ENCODE measurements at regions not wholly inside any gene's neighbourhood (a gene's known extent, or its start where the extent isn't known, plus 50 kb on each side); places are given as distances from the start of the nearest gene placed in this dataset.

DNA sequence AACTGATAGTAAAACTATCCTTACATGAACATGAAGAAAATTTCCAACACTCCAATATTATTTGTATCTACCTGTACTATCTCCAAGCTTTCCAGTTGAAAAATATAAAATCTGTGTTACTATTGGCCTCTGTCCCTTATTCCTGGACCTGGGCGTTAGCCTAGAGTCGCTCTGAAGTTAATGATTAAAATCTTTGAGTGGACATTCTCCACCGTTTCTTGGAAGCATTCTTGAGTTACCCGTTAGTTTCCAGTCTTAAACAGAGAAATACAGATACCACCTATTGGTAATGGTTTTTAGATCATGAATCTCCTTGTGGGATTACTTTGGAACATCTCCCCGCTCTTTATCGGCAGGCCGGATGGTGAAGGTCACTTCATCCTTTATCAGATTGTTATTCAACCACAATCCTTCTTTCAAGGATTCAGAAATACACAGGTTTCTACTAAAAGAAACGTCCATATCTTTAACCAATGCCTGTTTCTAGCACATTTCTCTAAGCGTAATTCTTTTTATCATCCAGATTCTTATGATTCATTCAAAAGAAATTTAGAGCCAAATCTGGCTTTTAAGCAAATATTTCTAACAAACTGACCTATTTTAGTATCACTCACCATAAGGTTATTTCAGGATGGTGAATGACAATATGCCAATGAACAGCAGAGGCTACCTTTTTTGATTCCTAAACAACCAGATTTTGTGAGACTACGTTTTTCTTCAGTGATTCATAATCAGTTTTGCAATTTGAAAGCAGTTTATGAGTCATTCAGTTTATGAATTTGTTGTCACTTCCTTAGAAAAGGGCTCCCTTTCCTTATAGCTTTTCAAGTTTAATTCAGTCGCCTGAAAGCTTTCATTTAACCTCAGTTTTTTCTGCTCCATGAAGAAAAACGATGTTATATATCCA lies 70.2 kb upstream of the ERRFI1 start:
- ATAC-seq (ENCODE audit: low read depth in 2 of 2) (no peak), DNase-seq (no peak)
- H3K27me3 Mint-ChIP-seq = peaks cover 24 to 26% (median 25%) of the 10 kb centered on the region in 3 donors
- H3K27ac Mint-ChIP-seq = no peak overlapping the region
- H3K4me3 Mint-ChIP-seq = no peak overlapping the region
- H3K36me3 Mint-ChIP-seq = no peaks in the 10 kb centered on the region
- no peaks in the 10 kb centered on the region for H3K9me3 Mint-ChIP-seq
- H3K4me1 Mint-ChIP-seq = no peaks in the 10 kb centered on the region

GRCh38 chr1:8095584-8095983 lies 69.5 kb upstream of the ERRFI1 start:
- no peak for ATAC-seq (ENCODE audit: low read depth in 2 of 2)
- H3K9me3 Mint-ChIP-seq = no peaks in the 10 kb centered on the region
- H3K27me3 Mint-ChIP-seq = peaks cover 25 to 34% (median 30%) of the 10 kb centered on the region in 3 donors
- DNase-seq = no peak
- H3K27ac Mint-ChIP-seq = no peak overlapping the region
- H3K4me1 Mint-ChIP-seq = no peaks in the 10 kb centered on the region
- no peak overlapping the region for H3K4me3 Mint-ChIP-seq
- no peaks in the 10 kb centered on the region for H3K36me3 Mint-ChIP-seq

DNA sequence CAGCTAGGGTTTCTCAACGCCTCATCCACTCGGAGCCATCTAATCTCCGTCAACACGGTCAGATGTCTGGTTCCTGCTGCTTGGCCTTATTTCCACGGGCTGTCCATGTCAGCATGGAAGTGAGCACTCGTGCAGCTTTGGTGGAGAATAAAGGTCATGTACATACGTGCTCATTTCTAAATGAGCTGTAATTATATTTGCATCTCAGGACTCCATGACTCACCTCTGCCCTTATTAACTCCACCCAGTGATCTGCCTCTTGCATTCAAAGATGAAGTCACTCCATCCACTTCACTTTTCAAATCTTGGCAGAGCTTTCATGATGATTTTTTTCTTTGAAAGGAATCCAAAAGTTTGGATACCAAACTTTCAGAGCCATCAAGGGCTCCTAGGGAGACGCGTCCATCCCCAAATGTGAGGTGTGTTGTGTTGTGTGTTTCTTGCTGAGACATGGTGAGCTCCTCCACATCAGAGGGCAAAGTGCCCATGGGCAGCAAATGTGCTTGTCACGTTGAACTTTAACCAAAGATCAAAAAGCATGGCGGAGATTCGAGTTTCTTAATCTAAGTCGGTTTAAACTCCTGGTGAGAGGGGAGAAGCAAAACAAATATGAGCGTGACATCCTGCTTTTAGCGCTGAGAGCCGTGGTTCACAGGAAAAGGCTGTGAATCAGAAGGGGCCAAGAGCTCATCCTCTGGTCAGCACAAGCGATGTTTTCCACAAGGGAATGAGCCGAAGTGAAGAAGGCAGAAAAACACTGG lies 68.6 kb upstream of the ERRFI1 start:
- Mint-ChIP-seq H3K4me3 (no peak overlapping the region), H3K27ac (no peak overlapping the region), H3K27me3 (peaks cover 30 to 39% (median 34%) of the 10 kb centered on the region in 3 donors), H3K9me3 (no peaks in the 10 kb centered on the region), H3K4me1 (no peaks in the 10 kb centered on the region), H3K36me3 (no peaks in the 10 kb centered on the region)
- DNase-seq (no peak), ATAC-seq (ENCODE audit: low read depth in 2 of 2) (no peak)

- H3K27ac Mint-ChIP-seq = peak overlapping the region in 1 of 6 donors; percentile 33
Measured at GRCh38 chr1:8093221-8093980, 67.3 kb upstream of the ERRFI1 start.

GRCh38 chr1:8092657-8093056 lies 66.5 kb upstream of the ERRFI1 start:
- H3K4me1 Mint-ChIP-seq = no peaks in the 10 kb centered on the region
- no peak overlapping the region for H3K4me3 Mint-ChIP-seq
- no peak for DNase-seq
- H3K27ac Mint-ChIP-seq = no peak overlapping the region
- H3K27me3 Mint-ChIP-seq = peaks cover 38 to 49% (median 39%) of the 10 kb centered on the region in 3 donors
- H3K36me3 Mint-ChIP-seq = no peaks in the 10 kb centered on the region
- ATAC-seq (ENCODE audit: low read depth in 2 of 2) = no peak
- no peaks in the 10 kb centered on the region for H3K9me3 Mint-ChIP-seq

More at GRCh38 chr1:8093221-8093980, 67.3 kb upstream of the ERRFI1 start:
- no peaks in the 10 kb centered on the region for H3K9me3 Mint-ChIP-seq
- no peaks in the 10 kb centered on the region for H3K36me3 Mint-ChIP-seq
- peaks cover 34 to 49% (median 39%) of the 10 kb centered on the region in 3 donors for H3K27me3 Mint-ChIP-seq
- peak overlapping the region in 1 of 8 donors; percentile 17 for H3K4me3 Mint-ChIP-seq
- no peaks in the 10 kb centered on the region for H3K4me1 Mint-ChIP-seq
- DNase-seq = no peak
- no peak for ATAC-seq (ENCODE audit: low read depth in 2 of 2)

GRCh38 chr1:8091691-8092090 lies 65.6 kb upstream of the ERRFI1 start:
- ATAC-seq (ENCODE audit: low read depth in 2 of 2) = no peak
- H3K9me3 Mint-ChIP-seq = no peaks in the 10 kb centered on the region
- H3K36me3 Mint-ChIP-seq = no peaks in the 10 kb centered on the region
- peaks cover 42 to 49% (median 48%) of the 10 kb centered on the region in 3 donors for H3K27me3 Mint-ChIP-seq
- no peak overlapping the region for H3K27ac Mint-ChIP-seq
- H3K4me1 Mint-ChIP-seq = no peaks in the 10 kb centered on the region
- H3K4me3 Mint-ChIP-seq = no peak overlapping the region
- no peak for DNase-seq

DNA sequence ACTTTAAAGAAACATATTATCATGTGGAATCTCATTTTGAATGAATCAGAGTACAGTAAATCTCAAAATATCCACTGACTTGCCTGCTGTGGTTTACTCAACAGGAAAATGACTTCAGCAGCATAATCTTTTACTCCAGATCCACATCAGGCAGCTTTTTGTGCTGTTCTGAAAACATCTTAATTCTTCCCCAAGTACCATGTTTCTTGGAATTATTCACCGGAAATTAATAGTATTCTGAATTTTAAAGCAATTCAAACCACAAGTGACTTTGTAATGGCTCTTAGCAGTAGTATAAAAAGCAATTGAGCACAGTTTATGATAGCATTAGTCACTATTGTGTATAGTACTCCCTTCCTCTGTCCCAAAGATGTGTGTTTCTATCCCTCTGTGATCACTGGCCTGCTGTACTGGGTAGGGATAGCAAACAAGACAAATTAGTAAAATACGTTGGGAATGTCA lies 64.2 kb upstream of the ERRFI1 start:
- Mint-ChIP-seq H3K27me3 (peaks cover 46 to 56% (median 48%) of the 10 kb centered on the region in 3 donors), H3K4me3 (no peak overlapping the region), H3K4me1 (no peaks in the 10 kb centered on the region), H3K27ac (no peak overlapping the region), H3K36me3 (no peaks in the 10 kb centered on the region), H3K9me3 (no peaks in the 10 kb centered on the region)
- DNase-seq = no peak
- ATAC-seq (ENCODE audit: low read depth in 2 of 2) = no peak

DNA sequence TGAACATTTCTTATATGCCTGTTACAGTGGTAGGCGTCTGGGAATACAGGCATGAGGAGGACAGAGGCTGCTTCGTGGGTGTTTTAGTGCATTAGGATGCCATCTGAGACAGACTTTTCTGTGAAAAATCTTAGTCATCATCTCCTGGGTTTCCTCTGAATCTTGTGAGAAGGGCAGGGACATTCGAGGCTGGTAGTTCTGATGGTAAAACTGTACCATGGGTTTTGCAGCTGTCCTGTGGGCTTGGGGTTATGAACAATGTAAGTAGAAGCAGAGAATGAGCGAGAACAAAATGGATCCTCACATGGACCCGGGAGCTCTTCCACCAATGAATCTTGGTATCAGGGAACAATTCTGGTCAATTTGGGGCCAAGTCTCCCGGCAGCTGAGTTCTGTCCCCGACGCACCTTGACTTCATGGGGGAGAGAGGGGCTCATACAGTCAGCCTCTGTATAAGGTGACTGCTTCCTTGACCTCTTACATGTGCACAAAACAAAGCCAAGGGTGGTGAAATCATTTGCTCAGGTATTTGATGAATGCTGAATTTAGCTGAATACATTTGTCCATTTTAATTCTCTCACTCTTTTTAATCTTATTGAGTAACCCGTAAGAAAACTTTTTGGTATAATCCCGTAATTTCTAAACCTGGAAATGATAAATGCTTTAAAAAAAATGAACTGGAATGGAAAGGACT lies 63.6 kb upstream of the ERRFI1 start:
- peaks cover 41 to 56% (median 48%) of the 10 kb centered on the region in 3 donors for H3K27me3 Mint-ChIP-seq
- no peaks in the 10 kb centered on the region for H3K9me3 Mint-ChIP-seq

GRCh38 chr1:8086055-8086454 lies 59.9 kb upstream of the ERRFI1 start:
- Mint-ChIP-seq H3K36me3 (no peaks in the 10 kb centered on the region), H3K27me3 (peaks cover 28 to 36% (median 33%) of the 10 kb centered on the region in 3 donors), H3K4me1 (no peaks in the 10 kb centered on the region), H3K27ac (no peak overlapping the region), H3K4me3 (no peak overlapping the region), H3K9me3 (no peaks in the 10 kb centered on the region)
- no peak for ATAC-seq (ENCODE audit: low read depth in 2 of 2)
- no peak for DNase-seq

More for the DNA sequence above, 63.6 kb upstream of the ERRFI1 start:
- no peak for ATAC-seq (ENCODE audit: low read depth in 2 of 2)
- Mint-ChIP-seq H3K36me3 (no peaks in the 10 kb centered on the region), H3K4me3 (no peak overlapping the region), H3K4me1 (no peaks in the 10 kb centered on the region), H3K27ac (no peak overlapping the region)
- DNase-seq = no peak

DNA sequence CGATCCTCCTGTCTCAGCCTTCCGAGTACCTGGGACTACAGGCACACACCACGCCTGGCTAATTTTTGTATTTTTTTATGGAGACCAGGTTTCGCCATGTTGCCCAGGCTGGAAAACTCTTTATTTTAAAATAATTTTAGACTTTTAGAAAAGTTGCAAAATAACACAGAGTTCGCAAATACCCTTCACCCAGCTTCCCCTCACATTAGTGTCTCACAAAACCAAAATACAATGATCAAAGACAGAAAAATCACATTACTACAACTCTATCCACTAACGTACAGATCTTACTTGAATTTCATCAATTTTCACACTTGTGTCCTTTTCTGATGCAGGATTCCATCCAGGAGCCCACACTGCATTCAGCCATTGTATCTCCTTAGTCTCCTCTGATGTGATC lies 58.8 kb upstream of the ERRFI1 start:
- ATAC-seq (ENCODE audit: low read depth in 2 of 2) = no peak
- H3K27ac Mint-ChIP-seq = no peak overlapping the region

GRCh38 chr1:8083739-8084484 lies 57.8 kb upstream of the ERRFI1 start:
- Mint-ChIP-seq H3K36me3 (no peaks in the 10 kb centered on the region), H3K4me1 (no peaks in the 10 kb centered on the region), H3K4me3 (no peak overlapping the region), H3K27ac (peak overlapping the region in 1 of 6 donors; percentile 29), H3K9me3 (no peaks in the 10 kb centered on the region), H3K27me3 (peaks cover 24 to 42% (median 33%) of the 10 kb centered on the region in 3 donors)
- DNase-seq (no peak), ATAC-seq (ENCODE audit: low read depth in 2 of 2) (no peak)

More for the DNA sequence above, 58.8 kb upstream of the ERRFI1 start:
- peaks cover 29 to 38% (median 33%) of the 10 kb centered on the region in 3 donors for H3K27me3 Mint-ChIP-seq
- H3K9me3 Mint-ChIP-seq = no peaks in the 10 kb centered on the region
- H3K36me3 Mint-ChIP-seq = no peaks in the 10 kb centered on the region
- no peaks in the 10 kb centered on the region for H3K4me1 Mint-ChIP-seq
- H3K4me3 Mint-ChIP-seq = no peak overlapping the region
- no peak for DNase-seq

DNA sequence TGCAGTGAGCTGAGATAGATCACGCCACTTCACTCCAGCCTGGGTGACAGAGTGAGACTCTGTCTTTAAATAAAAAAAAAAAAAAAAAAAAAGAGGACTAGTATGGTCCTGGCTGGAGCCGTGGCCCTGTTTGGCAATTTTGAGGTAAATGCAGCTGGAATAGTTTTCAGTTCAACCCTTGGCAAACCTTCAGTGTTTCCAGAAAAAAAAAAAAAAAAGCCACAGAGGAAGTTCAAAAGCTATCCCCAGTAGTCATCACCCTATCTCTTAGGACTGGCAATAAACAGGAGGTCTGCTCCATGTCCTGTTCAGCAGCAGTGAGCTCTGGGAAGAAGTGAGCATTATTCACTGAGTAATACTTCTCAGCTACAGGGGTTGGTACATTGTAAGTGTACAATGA lies 56.8 kb upstream of the ERRFI1 start:
- Mint-ChIP-seq H3K9me3 (no peaks in the 10 kb centered on the region), H3K4me1 (no peaks in the 10 kb centered on the region), H3K4me3 (no peak overlapping the region), H3K27me3 (peaks cover 29 to 49% (median 39%) of the 10 kb centered on the region in 3 donors), H3K27ac (no peak overlapping the region), H3K36me3 (no peaks in the 10 kb centered on the region)
- DNase-seq = no peak
- no peak for ATAC-seq (ENCODE audit: low read depth in 2 of 2)
